Left lung (tissue), 4 donors: ENCODE measurements at regions not wholly inside any gene's neighbourhood (a gene's known extent, or its start where the extent isn't known, plus 50 kb on each side); places are given as distances from the start of the nearest gene placed in this dataset.

Experiments
- ATAC-seq: fragments of 200-7000 bp; cut with Tn5 transposase; one replicate; pipeline ENCODE4 v1.9.1; 2020; ENCODE audit warnings: moderate library complexity
- DNase-seq, 4 donors: peaks; one replicate each; pipeline ENCODE4 v3.0.0-alpha.2; 2013 to 2020
- H3K27ac ChIP-seq, 2 donors: fragments of 200-600 bp; sonication (generic) in 1 of 2; one replicate each; pipeline versions ENCODE4 v1.5.0 to v1.8.0; 2020 to 2021
- H3K27me3 ChIP-seq, 2 donors: fragments of 200-600 bp; sonication (generic) in 1 of 2; one replicate each; pipeline versions ENCODE4 v1.5.0 to v1.8.0; 2020 to 2021
- H3K36me3 ChIP-seq, 2 donors: fragments of 200-600 bp; sonication (generic) in 1 of 2; one replicate each; pipeline versions ENCODE4 v1.5.0 to v1.8.0; 2020 to 2021
- H3K4me1 ChIP-seq, 2 donors: fragments of 200-600 bp; one replicate each; pipeline ENCODE4 v1.8.0; 2021
- H3K4me3 ChIP-seq, 2 donors: fragments of 200-600 bp; sonication (generic) in 1 of 2; one replicate each; pipeline versions ENCODE4 v1.5.0 to v1.8.0; 2020 to 2021; ENCODE audit warnings: mild to moderate bottlenecking in 1 of 2
- H3K9me3 ChIP-seq, 2 donors: fragments of 200-600 bp; sonication (generic) in 1 of 2; one replicate each; pipeline versions ENCODE4 v1.5.0 to v1.8.0; 2020 to 2021
- intact Hi-C, 2 donors: fragments of 100-400 bp; cut with DNase I; formaldehyde crosslinking; loops; one replicate each; pipeline versions ENCODE4 v1.11.2 to v1.14.2; 2022
- TF ChIP-seq, protein P1 (sequence below), 2 donors: fragments of 200-600 bp; sonication (generic) in 1 of 2; IDR thresholded peaks; one replicate each; pipeline versions ENCODE4 v1.5.0 to v1.8.0; 2021; ENCODE audit warnings: antibody characterized with exemption in 2 of 2
- donor health status: DM: no; HTN: yes; CAD: no.
- donor health status: DM: no; HTN: no; CAD: no.

DNA sequence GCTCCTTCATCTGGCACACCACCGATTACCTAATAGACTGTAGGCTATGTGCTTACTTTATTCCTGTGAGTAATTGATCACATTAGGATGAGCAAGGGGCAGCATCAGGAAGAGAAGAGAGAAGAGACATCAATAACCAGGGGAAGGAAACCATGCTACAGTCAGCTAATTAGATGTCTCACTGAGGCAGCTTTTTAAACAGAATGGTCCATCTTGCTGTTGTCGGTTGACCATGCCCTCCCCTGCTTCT is 278.4 kb downstream of the RPLP1 start:
- Histone ChIP-seq H3K4me3 (no peak overlapping the region), H3K27me3 (no peaks in the 10 kb centered on the region), H3K27ac (no peak overlapping the region), H3K36me3 (no peaks in the 10 kb centered on the region), H3K4me1 (peaks cover 0 to 42% of the 10 kb centered on the region in 2 donors), H3K9me3 (no peaks in the 10 kb centered on the region)
- DNase-seq (no peak), ATAC-seq (no peak)
- TF ChIP-seq, protein P1, sequence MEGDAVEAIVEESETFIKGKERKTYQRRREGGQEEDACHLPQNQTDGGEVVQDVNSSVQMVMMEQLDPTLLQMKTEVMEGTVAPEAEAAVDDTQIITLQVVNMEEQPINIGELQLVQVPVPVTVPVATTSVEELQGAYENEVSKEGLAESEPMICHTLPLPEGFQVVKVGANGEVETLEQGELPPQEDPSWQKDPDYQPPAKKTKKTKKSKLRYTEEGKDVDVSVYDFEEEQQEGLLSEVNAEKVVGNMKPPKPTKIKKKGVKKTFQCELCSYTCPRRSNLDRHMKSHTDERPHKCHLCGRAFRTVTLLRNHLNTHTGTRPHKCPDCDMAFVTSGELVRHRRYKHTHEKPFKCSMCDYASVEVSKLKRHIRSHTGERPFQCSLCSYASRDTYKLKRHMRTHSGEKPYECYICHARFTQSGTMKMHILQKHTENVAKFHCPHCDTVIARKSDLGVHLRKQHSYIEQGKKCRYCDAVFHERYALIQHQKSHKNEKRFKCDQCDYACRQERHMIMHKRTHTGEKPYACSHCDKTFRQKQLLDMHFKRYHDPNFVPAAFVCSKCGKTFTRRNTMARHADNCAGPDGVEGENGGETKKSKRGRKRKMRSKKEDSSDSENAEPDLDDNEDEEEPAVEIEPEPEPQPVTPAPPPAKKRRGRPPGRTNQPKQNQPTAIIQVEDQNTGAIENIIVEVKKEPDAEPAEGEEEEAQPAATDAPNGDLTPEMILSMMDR (IDR thresholded peaks at IDR 0.05), result no peak
- intact Hi-C loops, result no loop called here

DNA sequence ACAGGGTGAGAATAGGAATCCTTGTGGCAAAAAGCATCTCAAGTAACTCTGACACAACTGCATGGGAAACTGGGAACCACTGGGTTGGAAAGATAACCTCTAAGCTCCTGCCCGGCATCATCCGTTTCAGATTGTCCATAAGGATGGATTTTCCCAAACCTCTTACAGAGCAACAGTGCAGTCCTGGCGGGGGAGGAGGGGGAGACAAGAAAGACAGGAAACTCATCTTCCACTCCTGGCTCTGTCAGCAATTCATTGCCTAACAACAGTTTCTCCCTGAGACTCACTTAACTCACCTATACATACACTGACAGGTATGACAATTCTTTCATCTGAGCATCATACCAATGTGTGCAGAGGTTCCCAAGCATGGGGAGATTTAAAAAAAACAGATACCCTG is 279.0 kb downstream of the RPLP1 start:
- Histone ChIP-seq H3K36me3 (no peaks in the 10 kb centered on the region), H3K4me3 (no peak overlapping the region), H3K27ac (no peak overlapping the region), H3K9me3 (no peaks in the 10 kb centered on the region), H3K4me1 (peaks cover 0 to 37% of the 10 kb centered on the region in 2 donors), H3K27me3 (no peaks in the 10 kb centered on the region)
- TF ChIP-seq, protein P1 (IDR thresholded peaks at IDR 0.05), result no peak
- no peak for DNase-seq
- intact Hi-C loops, result no loop called here
- ATAC-seq, result no peak

DNA sequence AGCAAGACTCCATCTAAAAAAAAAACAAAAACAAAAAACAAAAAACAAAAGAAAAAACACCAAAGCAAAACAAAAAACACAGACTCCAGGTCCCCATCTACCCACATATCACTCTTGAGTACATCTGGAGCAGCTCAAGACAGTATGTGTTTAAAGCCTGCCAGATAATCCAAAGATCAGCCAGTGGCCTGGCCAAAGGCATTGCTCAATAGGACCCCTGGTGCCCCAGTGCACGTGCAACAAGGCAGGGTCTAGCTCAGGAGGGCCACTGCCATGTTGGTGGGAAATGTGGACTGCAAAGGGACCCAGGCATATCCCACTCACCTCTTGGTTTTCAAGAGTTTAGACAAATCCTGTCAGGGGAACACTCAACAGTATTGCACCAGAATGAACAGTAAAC is 279.5 kb downstream of the RPLP1 start:
- no peak for DNase-seq
- no peak overlapping the region for H3K27ac ChIP-seq
- H3K4me3 ChIP-seq, result no peak overlapping the region
- intact Hi-C loops, result no loop called here
- no peaks in the 10 kb centered on the region for H3K9me3 ChIP-seq
- H3K4me1 ChIP-seq, result peaks cover 0 to 31% of the 10 kb centered on the region in 2 donors
- ATAC-seq, result no peak
- TF ChIP-seq, protein P1 (IDR thresholded peaks at IDR 0.05), result no peak
- no peaks in the 10 kb centered on the region for H3K27me3 ChIP-seq
- no peaks in the 10 kb centered on the region for H3K36me3 ChIP-seq

DNA sequence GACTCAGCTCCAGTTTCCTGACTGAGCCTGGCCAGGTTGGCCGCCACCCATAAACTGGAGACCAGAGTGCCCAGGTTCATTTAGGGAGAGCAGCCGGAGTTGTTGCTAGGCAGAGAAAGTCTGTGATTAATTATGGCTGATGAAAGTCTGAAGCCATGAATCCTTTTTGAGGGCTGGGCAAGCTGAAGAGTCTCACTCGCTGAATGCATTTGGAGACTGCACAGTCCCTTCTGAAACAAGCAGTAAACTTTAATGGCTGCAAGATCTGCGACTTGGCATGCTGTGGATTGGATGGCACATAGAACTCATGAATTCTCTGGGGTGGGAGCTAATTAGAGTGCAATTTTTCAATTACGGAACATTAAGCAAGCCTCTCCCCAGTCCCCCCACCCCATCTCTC is 282.1 kb downstream of the RPLP1 start:
- no peak overlapping the region for H3K4me3 ChIP-seq
- TF ChIP-seq, protein P1 (IDR thresholded peaks at IDR 0.05), result no peak
- no peak overlapping the region for H3K27ac ChIP-seq
- no peaks in the 10 kb centered on the region for H3K36me3 ChIP-seq
- intact Hi-C loops, result no loop called here
- H3K4me1 ChIP-seq, result peaks cover 0 to 10% of the 10 kb centered on the region in 2 donors
- ATAC-seq (no peak), DNase-seq (no peak)
- no peaks in the 10 kb centered on the region for H3K9me3 ChIP-seq
- no peaks in the 10 kb centered on the region for H3K27me3 ChIP-seq

DNA sequence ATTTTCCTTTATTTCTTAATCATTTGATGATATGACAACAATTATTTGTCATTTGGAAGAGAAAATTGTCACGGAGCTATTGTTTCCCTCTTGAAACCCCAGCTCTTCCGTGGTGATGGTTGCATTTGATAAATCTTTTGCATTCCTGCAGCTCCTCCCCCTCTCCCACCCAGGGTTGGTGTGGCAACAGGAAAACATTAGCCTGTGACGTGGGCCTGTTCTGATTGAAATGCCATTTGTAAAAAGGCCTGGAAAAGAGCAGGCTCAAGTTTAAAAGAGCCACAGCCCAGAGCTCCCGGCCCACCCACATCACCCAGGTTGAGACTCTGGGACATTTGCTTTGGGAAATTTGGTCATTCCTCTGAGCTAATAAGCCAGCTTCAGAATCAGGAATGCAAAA is 282.5 kb downstream of the RPLP1 start:
- Histone ChIP-seq H3K36me3 (no peaks in the 10 kb centered on the region), H3K9me3 (no peaks in the 10 kb centered on the region), H3K4me1 (peaks cover 0 to 9% of the 10 kb centered on the region in 2 donors), H3K27me3 (no peaks in the 10 kb centered on the region), H3K27ac (no peak overlapping the region), H3K4me3 (no peak overlapping the region)
- no peak for ATAC-seq
- TF ChIP-seq, protein P1 (IDR thresholded peaks at IDR 0.05), result no peak
- DNase-seq, result peak in 2 of 4 donors; percentile 46 to 67
- intact Hi-C loops, result no loop called here
